Tibial nerve (tissue), 4 donors: ENCODE measurements at regions not wholly inside any gene's neighbourhood (a gene's known extent, or its start where the extent isn't known, plus 50 kb on each side); places are given as distances from the start of the nearest gene placed in this dataset.

ENCODE experiments used
- DNase-seq, 2 donors: peaks; one replicate each; pipeline ENCODE4 v3.0.0-alpha.2; 2019; ENCODE audit warnings: low spot score in 2 of 2
- H3K27ac ChIP-seq, 4 donors: fragments of 200-600 bp; sonication (generic) in 3 of 4; one replicate each; pipeline ENCODE4 v1.5.1; 2017 to 2019; ENCODE audit warnings: mild to moderate bottlenecking in 1 of 4
- H3K27me3 ChIP-seq, 2 donors: fragments of 200-600 bp; sonication (generic) in 1 of 2; one replicate each; pipeline versions ENCODE4 v1.5.1 to v1.6.0; 2017 to 2019
- H3K36me3 ChIP-seq, 3 donors: fragments of 200-600 bp; sonication (generic); one replicate each; pipeline ENCODE4 v1.5.1; 2018 to 2019
- H3K4me1 ChIP-seq, 4 donors: fragments of 200-600 bp; sonication (generic) in 3 of 4; one replicate each; pipeline ENCODE4 v1.5.1; 2017 to 2019
- H3K4me3 ChIP-seq, 4 donors: fragments of 200-600 bp; sonication (generic) in 3 of 4; one replicate each; pipeline ENCODE4 v1.5.1; 2017 to 2019; ENCODE audit warnings: mild to moderate bottlenecking in 1 of 4, moderate library complexity in 1 of 4
- H3K9me3 ChIP-seq, 4 donors: fragments of 200-600 bp; sonication (generic) in 3 of 4; one replicate each; pipeline ENCODE4 v1.5.1; 2017 to 2019
- CTCF ChIP-seq, 5 experiments: fragments of 200-600 bp in 3 of 5; fragments of 450-650 bp in 2 of 5; sonication (generic) in 3 of 5; IDR thresholded peaks; one replicate each; pipeline ENCODE4 v1.5.1; 2016 to 2019; ENCODE audit warnings: antibody characterized with exemption in 5 of 5, mild to moderate bottlenecking in 3 of 5, moderate library complexity in 2 of 5
- EP300 ChIP-seq, 2 donors: sonication (generic); formaldehyde crosslinking; IDR thresholded peaks; one replicate each; pipeline ENCODE4 v1.6.1; 2017; ENCODE audit warnings: antibody characterized with exemption in 2 of 2, mild to moderate bottlenecking in 1 of 2
- POLR2A ChIP-seq, 2 donors: fragments of 450-650 bp; IDR thresholded peaks; one replicate each; pipeline ENCODE4 v1.6.1; 2017; ENCODE audit warnings: antibody characterized with exemption in 2 of 2, mild to moderate bottlenecking in 2 of 2, moderate library complexity in 2 of 2
- WGBS, 2 donors: methylation state at CpG; one replicate each; pipeline ENCODE4 v1.1.5; 2018; 5-methylcytosine and 5-hydroxymethylcytosine counted together

GRCh38 chr14:84976805-84977204 lies 553.1 kb upstream of the FLRT2 start:
- WGBS, 2 donors, result 83% methylated on average over 2 of the region's 2 CpGs
- no peak overlapping the region for H3K27ac ChIP-seq
- H3K4me1 ChIP-seq, result peaks cover 0 to 9% (median 0%) of the 10 kb centered on the region in 4 donors
- no peak overlapping the region for H3K4me3 ChIP-seq
- H3K36me3 ChIP-seq, result no peaks in the 10 kb centered on the region
- no peak for DNase-seq
- H3K27me3 ChIP-seq, result no peaks in the 10 kb centered on the region
- no peaks in the 10 kb centered on the region for H3K9me3 ChIP-seq
- TF ChIP-seq CTCF (IDR thresholded peaks at IDR 0.05) (no peak), POLR2A (IDR thresholded peaks at IDR 0.05) (no peak), EP300 (IDR thresholded peaks at IDR 0.05) (no peak)

- H3K27ac ChIP-seq, result no peak overlapping the region
- WGBS, 2 donors, result 80 to 91% methylated on average over 1 of the region's 1 CpG
- no peak for DNase-seq
- H3K36me3 ChIP-seq, result no peaks in the 10 kb centered on the region
- H3K4me1 ChIP-seq, result no peaks in the 10 kb centered on the region
- no peaks in the 10 kb centered on the region for H3K9me3 ChIP-seq
- no peak overlapping the region for H3K4me3 ChIP-seq
- TF ChIP-seq EP300 (IDR thresholded peaks at IDR 0.05) (no peak), CTCF (IDR thresholded peaks at IDR 0.05) (no peak), POLR2A (IDR thresholded peaks at IDR 0.05) (no peak)
- no peaks in the 10 kb centered on the region for H3K27me3 ChIP-seq
Measured at GRCh38 chr14:84987042-84987441, 542.9 kb upstream of the FLRT2 start.

- TF ChIP-seq POLR2A (IDR thresholded peaks at IDR 0.05) (no peak), CTCF (IDR thresholded peaks at IDR 0.05) (no peak), EP300 (IDR thresholded peaks at IDR 0.05) (no peak)
- no peaks in the 10 kb centered on the region for H3K4me1 ChIP-seq
- 72 to 78% methylated on average over 5 of the region's 5 CpGs for WGBS, 2 donors
Measured at GRCh38 chr14:84988357-84988756, 541.6 kb upstream of the FLRT2 start.

GRCh38 chr14:84991021-84991420 lies 538.9 kb upstream of the FLRT2 start:
- Histone ChIP-seq H3K27ac (no peak overlapping the region), H3K4me3 (no peak overlapping the region), H3K9me3 (no peaks in the 10 kb centered on the region), H3K27me3 (no peaks in the 10 kb centered on the region), H3K36me3 (no peaks in the 10 kb centered on the region), H3K4me1 (no peaks in the 10 kb centered on the region)
- TF ChIP-seq POLR2A (IDR thresholded peaks at IDR 0.05), result no peak
- TF ChIP-seq EP300 (IDR thresholded peaks at IDR 0.05), result no peak
- TF ChIP-seq CTCF (IDR thresholded peaks at IDR 0.05), result no peak
- no peak for DNase-seq
- WGBS, 2 donors, result 33 to 34% methylated on average over 1 of the region's 1 CpG

More at GRCh38 chr14:84988357-84988756, 541.6 kb upstream of the FLRT2 start:
- no peaks in the 10 kb centered on the region for H3K36me3 ChIP-seq
- DNase-seq, result no peak
- no peaks in the 10 kb centered on the region for H3K27me3 ChIP-seq
- H3K4me3 ChIP-seq, result no peak overlapping the region
- H3K27ac ChIP-seq, result no peak overlapping the region
- no peaks in the 10 kb centered on the region for H3K9me3 ChIP-seq

GRCh38 chr14:84998216-84998615 lies 531.7 kb upstream of the FLRT2 start:
- TF ChIP-seq EP300 (IDR thresholded peaks at IDR 0.05) (no peak), CTCF (IDR thresholded peaks at IDR 0.05) (no peak), POLR2A (IDR thresholded peaks at IDR 0.05) (no peak)
- no peaks in the 10 kb centered on the region for H3K27me3 ChIP-seq
- H3K36me3 ChIP-seq, result no peaks in the 10 kb centered on the region
- no peak for DNase-seq
- H3K4me1 ChIP-seq, result no peaks in the 10 kb centered on the region
- no peak overlapping the region for H3K27ac ChIP-seq
- H3K9me3 ChIP-seq, result no peaks in the 10 kb centered on the region
- no peak overlapping the region for H3K4me3 ChIP-seq
